ENCODE measurements at regions not wholly inside any gene's neighbourhood (a gene's known extent, or its start where the extent isn't known, plus 50 kb on each side); places are given as distances from the start of the nearest gene placed in this dataset.
A peak's percentile ranks its signal among the peaks of the same experiment; 100 is the strongest.
"Not testable (repeated sequence)": the region's sequence is repeated elsewhere in the genome, so short reads cannot be mapped to it uniquely, and the experiment has no call there.

- no peak for DNase-seq
Measured at GRCh38 chr10:33688506-33688905, 354.0 kb upstream of the NRP1 start.

GRCh38 chr10:33684211-33684611 lies 349.7 kb upstream of the NRP1 start:
- no peak for DNase-seq

GRCh38 chr10:33681595-33681994 lies 347.1 kb upstream of the NRP1 start:
- no peak for DNase-seq

GRCh38 chr10:33680036-33680435 lies 345.6 kb upstream of the NRP1 start:
- no peak for DNase-seq

GRCh38 chr10:33676606-33677339 lies 342.3 kb upstream of the NRP1 start:
- DNase-seq = no peak

GRCh38 chr10:33674986-33675599 lies 340.6 kb upstream of the NRP1 start:
- DNase-seq = no peak

- no peak for DNase-seq
Measured at GRCh38 chr10:33674491-33674890, 340.0 kb upstream of the NRP1 start.

- DNase-seq = no peak
Measured at GRCh38 chr10:33673839-33674415, 339.5 kb upstream of the NRP1 start.

GRCh38 chr10:33669904-33670303 lies 335.4 kb upstream of the NRP1 start:
- DNase-seq = no peak

- DNase-seq = no peak
Measured at GRCh38 chr10:33666686-33667480, 332.4 kb upstream of the NRP1 start.

GRCh38 chr10:33665501-33665900 lies 331.0 kb upstream of the NRP1 start:
- DNase-seq = no peak

GRCh38 chr10:33664070-33664469 lies 329.6 kb upstream of the NRP1 start:
- no peak for DNase-seq

GRCh38 chr10:33661580-33662336 lies 327.3 kb upstream of the NRP1 start:
- DNase-seq = no peak

- no peak for DNase-seq
Measured at GRCh38 chr10:33660329-33660728, 325.9 kb upstream of the NRP1 start.

- DNase-seq = no peak
Measured at GRCh38 chr10:33657913-33658312, 323.4 kb upstream of the NRP1 start.

- peak in 1 of 2 experiments; percentile 13 for DNase-seq
Measured at GRCh38 chr10:33657154-33657908, 322.9 kb upstream of the NRP1 start.

GRCh38 chr10:33655921-33656320 lies 321.5 kb upstream of the NRP1 start:
- DNase-seq = no peak

GRCh38 chr10:33655165-33655815 lies 320.8 kb upstream of the NRP1 start:
- no peak for DNase-seq

GRCh38 chr10:33653584-33654367 lies 319.3 kb upstream of the NRP1 start:
- no peak for DNase-seq

GRCh38 chr10:33652870-33653269 lies 318.4 kb upstream of the NRP1 start:
- DNase-seq = no peak

- DNase-seq = not testable (repeated sequence)
Measured at GRCh38 chr10:33650131-33650530, 315.7 kb upstream of the NRP1 start.

All from NCI-H446 (cell line).